ENCODE measurements at regions not wholly inside any gene's neighbourhood (a gene's known extent, or its start where the extent isn't known, plus 50 kb on each side); places are given as distances from the start of the nearest gene placed in this dataset.

DNA sequence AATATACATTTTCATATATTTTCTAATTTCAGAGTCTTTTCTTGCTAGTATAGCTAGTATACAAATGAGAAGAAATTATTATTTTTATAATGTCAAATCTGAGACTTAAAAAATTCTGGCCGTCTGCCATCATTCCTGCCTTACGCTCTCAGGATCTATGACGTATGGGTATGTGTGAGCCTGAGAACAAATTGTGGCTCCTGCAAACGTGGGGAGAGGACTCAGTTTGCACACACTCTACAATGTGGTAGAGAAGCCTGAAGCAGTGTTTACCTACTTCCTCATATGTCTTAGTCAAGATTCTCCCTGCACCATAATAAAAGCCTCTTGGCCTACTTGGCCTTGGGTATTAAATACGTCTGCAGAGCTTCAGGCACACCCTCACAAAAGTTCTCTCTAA lies 825.4 kb downstream of the SEMA5A start:
- TF ChIP-seq, protein P1, sequence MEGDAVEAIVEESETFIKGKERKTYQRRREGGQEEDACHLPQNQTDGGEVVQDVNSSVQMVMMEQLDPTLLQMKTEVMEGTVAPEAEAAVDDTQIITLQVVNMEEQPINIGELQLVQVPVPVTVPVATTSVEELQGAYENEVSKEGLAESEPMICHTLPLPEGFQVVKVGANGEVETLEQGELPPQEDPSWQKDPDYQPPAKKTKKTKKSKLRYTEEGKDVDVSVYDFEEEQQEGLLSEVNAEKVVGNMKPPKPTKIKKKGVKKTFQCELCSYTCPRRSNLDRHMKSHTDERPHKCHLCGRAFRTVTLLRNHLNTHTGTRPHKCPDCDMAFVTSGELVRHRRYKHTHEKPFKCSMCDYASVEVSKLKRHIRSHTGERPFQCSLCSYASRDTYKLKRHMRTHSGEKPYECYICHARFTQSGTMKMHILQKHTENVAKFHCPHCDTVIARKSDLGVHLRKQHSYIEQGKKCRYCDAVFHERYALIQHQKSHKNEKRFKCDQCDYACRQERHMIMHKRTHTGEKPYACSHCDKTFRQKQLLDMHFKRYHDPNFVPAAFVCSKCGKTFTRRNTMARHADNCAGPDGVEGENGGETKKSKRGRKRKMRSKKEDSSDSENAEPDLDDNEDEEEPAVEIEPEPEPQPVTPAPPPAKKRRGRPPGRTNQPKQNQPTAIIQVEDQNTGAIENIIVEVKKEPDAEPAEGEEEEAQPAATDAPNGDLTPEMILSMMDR (IDR thresholded peaks at IDR 0.05 in 8 of 11, conservative IDR thresholded peaks at IDR 0.05 in 3 of 11): no peak
- TF ChIP-seq POLR2A (IDR thresholded peaks at IDR 0.05): no peak
